GM18909 (cell line): ENCODE measurements at regions not wholly inside any gene's neighbourhood (a gene's known extent, or its start where the extent isn't known, plus 50 kb on each side); places are given as distances from the start of the nearest gene placed in this dataset.

Experiments
- ATAC-seq: cut with Tn5 transposase; IDR thresholded peaks from one replicate; pipeline ENCODE4 v1.9.1; 2021; ENCODE audit warnings: mild to moderate bottlenecking; ENCODE audit not compliant: unreplicated experiment, poor library complexity

- no peak for ATAC-seq
These were observed 714.9 kb downstream of the ADGRL2 start for GRCh38 chr1:82515650-82516049.

- ATAC-seq: no peak
These were observed 710.7 kb downstream of the ADGRL2 start for GRCh38 chr1:82511441-82511840.

GRCh38 chr1:82510431-82510830 is 709.7 kb downstream of the ADGRL2 start:
- no peak for ATAC-seq

- no peak for ATAC-seq
These were observed 706.3 kb downstream of the ADGRL2 start for GRCh38 chr1:82507011-82507410.

- no peak for ATAC-seq
These were observed 703.1 kb downstream of the ADGRL2 start for GRCh38 chr1:82503822-82504221.

- no peak for ATAC-seq
These were observed 698.3 kb downstream of the ADGRL2 start for GRCh38 chr1:82499022-82499421.

GRCh38 chr1:82494117-82494516 is 693.4 kb downstream of the ADGRL2 start:
- no peak for ATAC-seq

GRCh38 chr1:82492159-82492558 is 691.4 kb downstream of the ADGRL2 start:
- no peak for ATAC-seq

GRCh38 chr1:82491301-82492048 is 690.7 kb downstream of the ADGRL2 start:
- no peak for ATAC-seq

- ATAC-seq: no peak
These were observed 687.0 kb downstream of the ADGRL2 start for GRCh38 chr1:82487778-82488177.

- no peak for ATAC-seq
These were observed 686.2 kb downstream of the ADGRL2 start for GRCh38 chr1:82486969-82487368.

GRCh38 chr1:82486468-82486867 is 685.7 kb downstream of the ADGRL2 start:
- ATAC-seq: no peak

GRCh38 chr1:82485591-82486369 is 685.0 kb downstream of the ADGRL2 start:
- no peak for ATAC-seq

GRCh38 chr1:82483146-82483545 is 682.4 kb downstream of the ADGRL2 start:
- no peak for ATAC-seq

GRCh38 chr1:82478916-82479315 is 678.2 kb downstream of the ADGRL2 start:
- no peak for ATAC-seq

GRCh38 chr1:82472489-82473131 is 671.9 kb downstream of the ADGRL2 start:
- ATAC-seq: no peak

GRCh38 chr1:82466891-82467290 is 666.2 kb downstream of the ADGRL2 start:
- no peak for ATAC-seq

GRCh38 chr1:82466416-82466815 is 665.7 kb downstream of the ADGRL2 start:
- ATAC-seq: no peak

- ATAC-seq: no peak
These were observed 664.3 kb downstream of the ADGRL2 start for GRCh38 chr1:82465024-82465423.

GRCh38 chr1:82464362-82465001 is 663.7 kb downstream of the ADGRL2 start:
- ATAC-seq: no peak

- no peak for ATAC-seq
These were observed 663.2 kb downstream of the ADGRL2 start for GRCh38 chr1:82463951-82464350.
